ENCODE measurements at regions not wholly inside any gene's neighbourhood (a gene's known extent, or its start where the extent isn't known, plus 50 kb on each side); places are given as distances from the start of the nearest gene placed in this dataset.

GRCh38 chr3:148451969-148452368 lies 245.7 kb upstream of the AGTR1 start:
- TF ChIP-seq CTCF (IDR thresholded peaks at IDR 0.05) (no peak), POLR2A (IDR thresholded peaks at IDR 0.05) (no peak)
